Endothelial cell of hepatic sinusoid (primary cell): ENCODE measurements at regions not wholly inside any gene's neighbourhood (a gene's known extent, or its start where the extent isn't known, plus 50 kb on each side); places are given as distances from the start of the nearest gene placed in this dataset.

Experiments used
- in situ Hi-C: cut with HindIII; loops from 2 replicates; pipeline ENCODE4 v1.10.0; 2017; ENCODE audit warnings: low sequenced_read_pairs

DNA sequence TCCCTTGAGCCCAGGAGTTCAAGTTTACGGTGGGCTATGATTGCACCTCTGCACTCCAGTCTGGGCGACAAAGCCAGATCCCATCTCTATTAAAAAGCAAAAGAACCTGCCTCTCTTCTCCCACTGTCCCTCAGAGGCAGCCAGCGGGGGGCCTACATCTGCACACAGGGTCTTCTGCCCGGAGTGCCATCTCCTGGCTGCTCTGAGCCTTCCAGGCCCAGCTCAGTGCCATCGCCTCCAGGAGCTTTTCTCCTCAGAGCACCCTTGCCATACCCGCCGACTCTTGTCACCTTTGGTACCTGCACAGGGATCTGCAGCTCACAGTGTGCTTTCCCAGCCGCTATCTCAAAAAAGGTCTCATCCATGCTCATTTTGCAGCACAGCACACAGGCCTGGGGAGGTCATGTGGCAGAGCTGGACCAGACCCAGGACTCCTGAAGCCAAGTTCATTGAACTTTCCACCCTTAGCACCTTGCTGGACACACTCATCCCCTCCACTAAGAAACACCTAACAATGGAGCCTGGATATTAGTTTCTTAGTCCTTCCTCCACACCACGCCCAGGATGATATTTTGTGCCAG, 186.3 kb downstream of the HAUS1 start:
- in situ Hi-C loops: no loop called here

- in situ Hi-C loops: no loop called here
These were observed 187.0 kb downstream of the HAUS1 start for GRCh38 chr18:46291149-46291548.

DNA sequence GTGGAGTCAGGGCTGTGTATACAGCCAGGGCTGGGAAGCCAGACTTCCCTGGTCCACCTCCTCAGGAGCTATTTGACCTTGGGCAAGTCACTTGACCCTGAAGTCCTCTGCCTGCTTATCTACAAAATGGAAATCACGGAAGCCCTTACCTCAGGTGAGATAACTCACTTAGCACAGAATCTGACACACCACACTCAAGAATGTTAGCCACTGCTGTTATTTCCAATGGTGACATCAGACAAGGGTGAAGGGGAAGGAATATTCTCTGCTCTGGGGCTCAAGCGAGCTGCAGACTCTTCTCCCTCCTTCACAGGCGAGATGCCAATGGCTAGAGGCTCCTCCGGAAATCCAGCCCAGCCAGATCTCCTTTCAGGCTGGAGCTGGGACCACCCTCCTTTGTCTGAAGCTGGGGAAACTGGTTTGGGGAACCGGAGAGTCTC, 189.6 kb downstream of the HAUS1 start:
- in situ Hi-C loops: no loop called here

GRCh38 chr18:46294318-46294717, 190.1 kb downstream of the HAUS1 start:
- in situ Hi-C loops: no loop called here

DNA sequence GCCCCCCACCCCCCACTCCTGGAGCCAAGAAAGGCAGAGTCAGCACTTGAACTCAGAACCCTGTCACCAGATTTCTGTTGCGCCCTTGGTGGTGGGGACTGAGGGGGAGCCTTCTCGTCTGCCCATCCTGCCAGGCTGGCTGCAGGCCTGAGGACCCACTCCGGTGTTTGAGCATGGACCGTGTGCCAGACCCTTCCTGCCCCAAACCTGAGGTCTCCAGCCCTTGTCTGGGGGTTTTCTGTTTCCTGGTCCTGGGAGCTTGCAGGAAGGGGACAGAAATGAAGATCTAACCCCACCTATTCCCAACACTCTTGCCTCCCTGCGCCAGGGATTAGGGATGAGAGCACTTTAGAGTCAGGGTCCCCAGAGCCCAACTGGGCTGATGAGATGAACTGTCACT, 190.6 kb downstream of the HAUS1 start:
- in situ Hi-C loops: no loop called here

DNA sequence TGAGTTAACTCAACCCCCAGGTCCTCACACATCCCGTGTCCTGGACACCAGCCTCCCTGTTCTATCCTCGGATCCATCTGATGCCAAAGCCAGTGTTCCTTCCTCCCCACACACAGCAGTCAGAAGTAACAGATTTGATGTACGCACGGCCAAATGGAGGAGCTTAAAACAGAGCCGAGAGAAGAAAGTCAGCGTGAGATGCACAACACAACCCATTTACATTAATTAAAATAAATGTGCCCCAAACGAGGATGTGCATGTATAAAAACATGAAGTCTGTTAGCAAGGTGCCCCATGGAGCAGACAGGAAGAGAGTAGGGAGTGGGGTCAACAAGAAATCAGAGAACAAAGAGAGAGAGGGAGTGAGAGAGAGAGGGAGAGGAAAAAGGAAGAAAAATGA, 191.2 kb downstream of the HAUS1 start:
- in situ Hi-C loops: no loop called here

GRCh38 chr18:46296656-46297055, 192.5 kb downstream of the HAUS1 start:
- in situ Hi-C loops: no loop called here

GRCh38 chr18:46297124-46297523, 192.9 kb downstream of the HAUS1 start:
- in situ Hi-C loops: no loop called here

GRCh38 chr18:46297621-46298020, 193.4 kb downstream of the HAUS1 start:
- in situ Hi-C loops: no loop called here

DNA sequence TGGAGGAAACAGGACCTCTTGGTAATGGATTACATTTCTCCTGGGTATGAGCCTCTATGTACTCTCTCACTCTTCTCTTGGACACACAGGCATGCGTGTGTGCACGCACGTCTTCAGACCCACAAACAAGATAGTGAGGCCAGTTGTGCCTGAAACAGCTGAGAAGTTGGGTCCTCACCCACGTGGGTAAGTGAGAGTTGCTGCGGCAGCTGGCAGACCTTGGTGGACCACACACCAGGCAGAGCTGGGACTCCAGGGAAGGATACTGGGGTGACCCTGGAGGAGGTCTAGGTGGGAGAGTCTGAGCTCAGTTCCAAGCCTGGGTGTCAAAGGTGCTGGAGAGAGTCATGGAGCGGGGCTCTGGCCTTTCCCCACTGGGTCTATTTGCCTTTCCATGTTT, 194.3 kb downstream of the HAUS1 start:
- in situ Hi-C loops: no loop called here

- in situ Hi-C loops: no loop called here
These were observed 195.4 kb downstream of the HAUS1 start for GRCh38 chr18:46299465-46300008.

DNA sequence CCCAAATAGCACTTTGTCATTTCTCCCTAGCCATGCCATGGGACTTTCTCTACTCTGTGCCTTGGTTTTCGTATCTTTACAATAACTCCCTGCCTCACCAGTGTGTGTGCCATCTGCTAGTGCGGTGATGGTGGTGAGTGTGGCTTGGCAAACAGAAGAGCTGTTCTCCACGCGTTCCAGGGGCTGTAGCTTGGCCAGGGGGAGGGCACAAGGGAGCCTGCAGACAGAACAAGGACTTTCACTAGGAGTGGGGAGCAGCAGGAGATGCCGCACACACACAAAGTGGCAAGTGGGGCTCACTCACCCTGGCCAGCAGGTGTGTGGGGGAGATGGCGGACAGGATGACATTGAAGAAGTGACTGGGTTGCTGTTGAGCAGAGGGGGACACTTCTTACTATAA, 196.9 kb downstream of the HAUS1 start:
- in situ Hi-C loops: no loop called here

- in situ Hi-C loops: no loop called here
These were observed 197.4 kb downstream of the HAUS1 start for GRCh38 chr18:46301571-46301970.

DNA sequence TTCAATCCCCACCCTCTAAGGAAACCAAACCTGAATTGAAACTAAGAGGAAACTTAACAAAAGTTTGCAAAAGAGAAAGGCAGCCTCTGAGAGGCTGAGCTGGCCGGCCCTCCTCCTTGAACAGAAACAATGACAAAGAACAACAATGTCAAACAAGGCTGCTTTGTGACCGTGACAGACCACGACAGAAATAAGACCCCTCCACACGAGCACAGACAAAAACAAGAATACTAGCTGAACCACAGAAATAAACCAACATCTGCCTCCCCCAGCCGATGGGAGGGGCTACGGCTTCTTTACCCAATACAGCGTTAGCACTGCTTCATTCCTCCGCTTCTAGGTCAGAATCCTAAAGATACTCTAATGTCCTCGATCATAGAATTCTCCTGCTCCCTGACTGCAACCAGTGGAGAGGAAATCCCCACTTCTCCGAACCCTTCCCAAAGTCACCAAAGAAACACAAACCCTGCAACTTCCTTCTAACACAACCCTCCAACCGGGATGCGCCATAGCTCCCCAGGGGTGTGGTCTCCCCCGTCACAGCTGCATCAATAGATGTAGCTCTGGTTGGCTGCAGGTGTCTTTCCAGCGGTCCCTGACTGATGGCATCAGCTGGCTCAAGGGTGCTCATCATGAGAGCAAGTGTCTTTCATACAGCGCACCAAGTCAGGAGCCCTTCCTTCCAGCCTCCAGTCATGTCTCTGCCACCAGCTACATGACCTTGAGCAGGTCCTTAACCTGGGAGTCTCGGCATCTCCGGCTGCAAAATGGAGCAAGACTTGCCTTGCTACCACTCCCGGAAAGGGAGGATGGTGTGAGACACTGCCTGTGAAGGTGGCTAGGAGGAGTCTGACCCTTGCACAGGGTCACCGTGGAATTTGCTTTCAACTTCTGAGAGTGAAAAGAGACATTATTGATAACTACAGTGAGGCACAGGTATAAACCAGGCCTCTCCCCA, 198.6 kb downstream of the HAUS1 start:
- in situ Hi-C loops: no loop called here

DNA sequence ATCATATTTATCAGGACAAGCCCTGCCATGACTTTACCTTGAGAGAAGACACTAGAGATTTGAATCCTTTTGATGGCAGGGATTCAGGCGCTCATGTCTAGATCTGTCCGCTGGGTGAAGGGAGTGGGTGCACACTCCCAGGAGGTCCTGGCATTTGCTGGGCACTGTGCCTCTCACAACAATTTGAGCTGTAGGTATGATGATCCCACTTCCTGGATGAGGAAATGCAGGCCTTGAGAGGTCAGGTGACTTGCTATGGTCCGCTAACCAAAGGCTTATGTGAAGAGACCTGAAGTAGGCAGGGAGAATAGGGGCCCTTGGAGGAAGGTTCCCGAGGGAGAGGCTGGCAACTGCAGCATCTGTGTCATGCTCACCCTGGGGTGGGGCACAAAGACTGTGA, 206.1 kb downstream of the HAUS1 start:
- in situ Hi-C loops: no loop called here

- in situ Hi-C loops: no loop called here
These were observed 206.6 kb downstream of the HAUS1 start for GRCh38 chr18:46310675-46311345.

- in situ Hi-C loops: no loop called here
These were observed 207.3 kb downstream of the HAUS1 start for GRCh38 chr18:46311491-46311890.

DNA sequence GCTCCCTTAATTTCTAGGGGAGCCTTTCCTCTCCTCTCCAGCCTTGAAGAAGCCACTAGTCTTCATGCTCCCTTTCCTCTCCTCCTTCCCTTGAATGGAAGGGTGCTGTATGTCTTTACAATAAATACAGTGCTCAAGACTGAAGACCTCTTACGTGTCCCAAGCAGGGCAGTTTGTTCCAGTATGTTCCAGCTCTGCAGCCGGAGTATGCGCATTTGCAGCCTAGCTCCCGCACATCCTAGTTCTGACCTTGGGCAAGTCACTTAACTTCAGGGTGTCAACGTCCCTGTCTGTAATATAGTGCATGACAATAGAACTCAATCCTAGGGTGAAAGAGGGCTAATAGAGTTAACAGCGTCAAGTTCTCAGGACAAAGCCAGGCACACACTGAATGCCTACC, 208.0 kb downstream of the HAUS1 start:
- in situ Hi-C loops: no loop called here

- in situ Hi-C loops: no loop called here
These were observed 209.3 kb downstream of the HAUS1 start for GRCh38 chr18:46313521-46313920.

DNA sequence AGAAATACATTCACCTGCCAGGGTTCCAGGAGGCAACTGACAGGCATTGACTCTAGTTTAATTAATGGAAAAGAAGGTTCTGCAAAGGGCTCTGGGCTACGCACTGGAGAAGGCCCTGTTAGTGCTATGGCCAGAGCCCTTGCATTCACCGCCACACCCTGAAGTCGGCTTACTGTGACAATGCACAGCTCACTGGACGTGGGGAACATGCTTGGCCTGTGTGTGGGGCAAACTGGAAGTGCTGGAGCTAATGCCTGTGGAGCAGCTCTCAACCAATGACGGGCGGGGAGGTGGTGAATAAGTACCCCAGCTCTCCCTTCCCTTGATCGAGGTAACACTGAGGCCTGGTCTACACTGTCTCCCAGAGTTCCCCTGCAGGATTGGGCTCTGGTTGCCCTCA, 209.8 kb downstream of the HAUS1 start:
- in situ Hi-C loops: no loop called here

DNA sequence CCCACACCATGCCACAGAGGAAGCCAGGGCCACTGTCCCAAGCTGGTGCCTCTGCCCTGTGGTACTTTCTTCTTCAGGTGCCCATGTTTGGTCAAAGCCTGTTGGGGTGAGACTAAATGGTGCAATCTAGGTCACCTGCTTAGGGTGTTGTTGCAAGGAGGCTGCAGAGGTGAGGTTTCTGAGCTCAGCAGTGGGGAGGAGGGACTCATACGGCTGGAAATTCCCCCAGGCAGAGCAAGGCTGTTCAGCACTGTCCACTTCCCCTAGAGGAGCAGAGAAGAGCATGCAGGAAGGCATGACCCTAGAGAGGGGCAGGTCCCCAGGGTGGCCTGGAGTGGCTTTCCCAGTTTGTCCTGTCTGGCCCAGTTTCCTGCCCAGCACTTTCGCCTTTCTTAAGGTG, 211.0 kb downstream of the HAUS1 start:
- in situ Hi-C loops: no loop called here

DNA sequence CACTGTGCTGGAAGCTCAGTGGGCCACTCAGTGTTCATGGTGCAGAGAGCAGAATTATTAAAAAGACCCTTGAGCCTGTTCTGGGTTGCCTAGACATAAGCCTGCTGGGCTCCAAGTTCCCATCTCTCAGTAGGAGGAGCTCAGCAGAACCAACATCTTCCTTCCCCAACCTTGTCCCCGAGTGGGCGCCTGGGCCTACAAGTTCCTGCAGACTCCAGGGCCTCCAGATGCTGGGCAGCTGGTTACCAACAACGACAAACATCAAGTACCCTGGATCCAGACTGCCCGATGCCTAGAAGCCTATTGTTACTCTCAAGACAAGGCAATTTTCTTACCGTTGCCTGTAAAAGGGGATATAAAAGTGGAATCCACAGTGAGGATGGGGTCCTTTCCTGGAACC, 214.2 kb downstream of the HAUS1 start:
- in situ Hi-C loops: no loop called here
